Retinal pigment epithelial cell (primary cell): ENCODE measurements at regions not wholly inside any gene's neighbourhood (a gene's known extent, or its start where the extent isn't known, plus 50 kb on each side); places are given as distances from the start of the nearest gene placed in this dataset.

Experiments
- DNase-seq: peaks from one replicate; pipeline ENCODE4 v3.0.0-alpha.2; 2010; ENCODE audit warnings: low read depth
- H3K4me3 ChIP-seq: 2 replicates; pipeline ENCODE4 v1.5.1; 2011; ENCODE audit warnings: mild to moderate bottlenecking, low read length, control low read depth, moderate library complexity
- CTCF ChIP-seq: conservative IDR thresholded peaks from 2 replicates; pipeline ENCODE4 v1.5.1; 2011; ENCODE audit warnings: low read depth, low read length, control low read depth, inconsistent platforms

DNA sequence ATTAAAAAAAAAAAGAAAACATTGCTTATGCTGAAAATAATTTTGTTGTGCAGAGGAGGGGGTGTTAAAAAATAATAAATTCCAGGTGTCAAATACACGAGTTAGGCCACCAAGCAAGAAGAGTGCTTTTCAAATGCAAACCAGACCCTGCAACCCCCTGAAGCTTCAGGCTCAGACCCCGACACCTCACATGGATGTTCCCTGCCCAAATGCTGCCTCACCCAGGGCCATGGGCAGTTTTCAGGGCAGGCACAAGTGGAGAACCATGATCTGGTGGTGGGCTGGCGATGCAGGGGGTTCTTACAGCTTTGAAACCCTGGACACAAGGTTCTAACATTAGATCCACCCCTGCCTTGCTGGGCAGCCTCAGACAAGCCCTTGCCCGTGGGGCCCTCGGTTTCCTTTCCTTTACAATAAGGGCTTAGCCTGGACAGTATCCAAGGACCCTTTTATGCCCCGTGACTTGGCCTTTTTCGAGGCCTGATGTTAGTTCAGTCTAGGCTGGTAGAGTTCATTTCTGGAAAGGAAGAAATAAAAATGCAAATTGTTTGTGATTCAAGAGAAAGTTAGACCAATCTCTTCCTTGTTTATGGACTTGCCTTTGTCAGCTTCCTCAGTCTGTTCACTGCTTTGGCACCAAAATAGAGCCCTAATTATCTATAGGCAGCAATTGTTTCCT is 168.7 kb downstream of the DDX1 start:
- no peak for DNase-seq
- H3K4me3 ChIP-seq = no peak overlapping the region
- no peak for TF ChIP-seq CTCF

- no peak for TF ChIP-seq CTCF
- no peak for DNase-seq
- no peak overlapping the region for H3K4me3 ChIP-seq
Observed at GRCh38 chr2:15761056-15761455, 169.4 kb downstream of the DDX1 start.

DNA sequence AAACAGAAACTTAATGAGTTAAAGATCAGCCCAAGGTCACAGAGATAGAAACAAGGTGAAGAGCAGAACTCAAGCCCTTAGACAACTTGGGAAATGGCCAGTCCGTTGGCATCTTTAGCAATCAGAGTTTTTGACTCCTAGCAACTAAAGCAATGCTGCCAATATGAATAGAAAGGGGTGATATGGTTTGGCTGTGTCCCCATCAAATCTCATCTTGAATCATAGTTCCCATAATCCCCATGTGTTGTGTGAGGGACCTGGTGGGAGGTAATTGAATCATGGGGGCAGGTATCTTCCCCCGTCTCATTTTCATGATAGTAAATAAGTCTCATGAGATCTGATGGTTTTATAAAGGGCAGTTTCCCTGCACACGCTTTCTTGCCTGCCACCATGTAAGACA is 170.2 kb downstream of the DDX1 start:
- DNase-seq = no peak
- H3K4me3 ChIP-seq = no peak overlapping the region
- no peak for TF ChIP-seq CTCF

DNA sequence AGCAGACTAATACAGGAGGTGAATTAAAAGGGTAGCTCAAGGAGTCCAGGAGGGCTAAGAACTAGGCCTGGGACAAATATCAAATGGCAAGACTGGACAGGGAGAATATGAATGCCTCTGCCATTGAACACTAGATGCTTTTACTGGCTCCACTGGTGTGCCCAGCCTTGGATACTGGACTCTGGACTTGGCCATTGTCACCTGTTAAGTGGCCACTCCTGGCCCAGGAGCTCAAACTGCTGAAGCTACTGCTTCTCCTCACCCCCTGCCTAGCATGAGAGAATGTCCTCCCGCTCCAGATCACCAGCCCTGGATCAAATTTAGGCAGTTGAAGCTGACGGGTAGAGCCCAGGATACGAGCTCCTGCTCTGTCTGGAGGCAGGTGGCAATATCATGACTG is 170.8 kb downstream of the DDX1 start:
- H3K4me3 ChIP-seq = no peak overlapping the region
- TF ChIP-seq CTCF = no peak
- no peak for DNase-seq

DNA sequence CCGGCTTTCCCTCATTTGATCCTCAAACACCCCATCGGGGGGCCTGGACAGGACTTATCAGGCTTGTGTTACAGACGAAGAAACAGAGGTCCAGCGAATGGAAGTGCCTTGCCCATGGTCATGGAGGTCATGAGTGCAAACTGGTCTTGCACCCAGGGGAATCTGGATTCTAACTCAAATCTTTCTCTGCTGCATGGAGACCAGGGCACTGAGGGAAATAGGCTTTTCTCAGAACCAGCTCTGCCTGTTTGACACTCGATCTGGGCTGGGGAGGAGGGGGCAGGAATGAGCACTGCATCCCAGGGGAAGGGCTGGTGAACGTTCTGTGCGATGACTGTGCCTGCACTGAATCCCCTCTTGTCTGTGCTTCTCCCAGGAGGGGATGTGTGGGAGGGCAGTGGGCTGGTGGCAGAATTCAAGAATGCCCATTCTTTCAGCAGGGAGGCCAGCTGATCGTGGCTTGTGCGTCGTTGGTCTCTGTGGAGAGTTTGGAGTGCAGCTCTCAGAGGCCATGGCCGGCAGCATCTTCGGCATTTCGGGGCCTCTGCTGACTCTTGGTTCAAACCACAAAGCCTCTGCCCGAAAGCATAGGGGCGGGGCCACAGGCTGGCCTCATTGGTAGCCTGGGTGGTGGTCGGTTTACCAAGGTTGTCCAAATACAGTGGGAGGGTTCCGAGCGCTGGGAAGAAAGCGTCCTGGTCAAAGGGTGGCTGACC is 171.6 kb downstream of the DDX1 start:
- H3K4me3 ChIP-seq = no peak overlapping the region
- no peak for DNase-seq
- TF ChIP-seq CTCF = no peak

GRCh38 chr2:15763822-15764682 is 172.4 kb downstream of the DDX1 start:
- no peak overlapping the region for H3K4me3 ChIP-seq
- no peak for DNase-seq
- no peak for TF ChIP-seq CTCF
